ENCODE measurements at regions not wholly inside any gene's neighbourhood (a gene's known extent, or its start where the extent isn't known, plus 50 kb on each side); places are given as distances from the start of the nearest gene placed in this dataset.

DNA sequence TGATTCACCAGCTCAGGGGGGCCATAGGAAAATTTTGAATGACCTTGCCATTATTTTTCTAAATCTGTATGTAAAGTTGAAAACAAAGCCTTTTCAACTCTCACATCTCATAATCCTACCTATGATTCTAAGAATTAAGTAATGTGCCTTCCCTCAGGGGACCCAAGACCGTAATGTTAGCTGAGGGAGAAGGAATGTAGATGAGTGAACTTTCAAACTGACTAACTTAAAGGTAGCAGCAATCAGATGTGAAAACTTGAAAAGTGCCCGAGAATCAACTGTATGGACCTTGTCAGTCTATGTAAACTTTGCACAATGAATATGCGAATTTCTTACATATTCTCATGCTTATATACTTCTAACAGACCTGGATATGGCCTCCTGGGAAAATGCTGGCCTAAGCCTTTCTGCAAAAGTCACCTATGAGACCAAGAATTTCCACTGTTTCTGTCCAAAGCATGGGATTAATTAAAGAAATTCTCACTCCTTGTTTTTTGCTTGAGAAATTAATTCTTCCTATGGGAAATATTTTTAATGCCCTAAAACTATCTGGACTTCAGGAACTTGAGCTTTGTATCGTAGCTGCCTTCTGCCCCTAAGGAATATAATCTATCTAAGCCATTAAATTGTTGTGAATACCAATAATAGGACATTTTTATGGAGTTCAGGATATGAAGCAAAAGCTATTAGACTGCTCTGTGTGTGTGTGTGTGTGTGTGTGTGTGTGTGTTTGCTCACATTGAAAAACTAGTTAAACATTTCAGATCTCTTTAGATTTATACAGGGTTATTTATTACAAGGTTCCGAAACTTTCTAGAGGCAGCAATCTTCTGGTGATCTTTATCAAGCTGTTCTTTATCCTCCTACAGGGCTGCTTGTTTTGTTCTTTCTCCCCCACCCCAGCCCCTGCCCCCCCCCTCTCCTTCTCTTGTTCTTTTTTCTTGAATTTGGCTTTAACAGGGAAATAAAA, 169.1 kb upstream of the CLINT1 start:
- Mint-ChIP-seq H3K4me3 (no peak overlapping the region), H3K27me3 (peaks cover 19% of the 10 kb centered on the region), H3K27ac (no peak overlapping the region), H3K9me3 (no peaks in the 10 kb centered on the region), H3K4me1 (ENCODE audit: low read depth) (no peaks in the 10 kb centered on the region), H3K36me3 (ENCODE audit: low read depth) (no peaks in the 10 kb centered on the region)
- Histone ChIP-seq H3K4me3 (ENCODE audit: low read length) (no peak overlapping the region), H3K36me3 (ENCODE audit: insufficient read depth, low read length) (no peaks in the 10 kb centered on the region), H3K4me1 (ENCODE audit: insufficient read depth, low read length) (no peaks in the 10 kb centered on the region), H3K27me3 (ENCODE audit: control insufficient read depth in 1 of 2, insufficient read depth in 2 of 2, low read length in 2 of 2) (peaks cover 0 to 2% of the 10 kb centered on the region in 2 experiments), H3K27ac (ENCODE audit: low read depth in 1 of 2, low read length in 2 of 2) (no peak overlapping the region), H3K9me3 (ENCODE audit: control insufficient read depth in 1 of 2, insufficient read depth in 1 of 2, low read length in 2 of 2) (no peaks in the 10 kb centered on the region)
- intact Hi-C loops (cut with DNase I, micrococcal nuclease) = no loop called here
- DNase-seq (no peak), ATAC-seq (ENCODE audit: poor library complexity) (no peak)
- POLR2A ChIA-PET = no interaction called here
- TF ChIP-seq CTCF (IDR thresholded peaks at IDR 0.05) = no peak
- CTCF ChIA-PET = no interaction called here

GRCh38 chr5:158026304-158027031, 167.5 kb upstream of the CLINT1 start:
- no peak overlapping the region for H3K27ac Mint-ChIP-seq
- CTCF ChIA-PET = no interaction called here
- no peak for DNase-seq

DNA sequence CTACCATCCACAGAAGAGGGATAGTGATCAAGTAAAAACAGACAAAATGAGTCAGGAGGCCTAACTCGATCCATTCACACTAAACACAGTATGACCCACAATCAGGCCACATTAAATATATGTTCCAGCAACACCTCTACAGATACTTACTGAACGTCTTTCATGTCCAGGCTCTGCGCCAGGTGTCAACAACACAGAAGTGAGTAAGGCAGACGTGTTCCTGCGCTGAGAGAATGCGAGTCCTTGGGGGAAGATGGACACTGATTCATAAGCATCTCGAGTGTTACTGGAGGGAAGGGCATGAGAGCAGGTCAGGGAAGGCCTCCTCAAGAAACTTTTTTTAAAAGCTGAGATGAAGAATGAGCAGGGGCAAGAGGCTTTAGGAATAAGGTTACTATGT, 164.3 kb upstream of the CLINT1 start:
- H3K4me3 Mint-ChIP-seq = no peak overlapping the region
- no peaks in the 10 kb centered on the region for H3K9me3 Mint-ChIP-seq
- Histone ChIP-seq H3K27ac (ENCODE audit: low read depth in 1 of 2, low read length in 2 of 2) (no peak overlapping the region), H3K4me3 (ENCODE audit: low read length) (no peak overlapping the region), H3K36me3 (ENCODE audit: insufficient read depth, low read length) (no peaks in the 10 kb centered on the region), H3K27me3 (ENCODE audit: control insufficient read depth in 1 of 2, insufficient read depth in 2 of 2, low read length in 2 of 2) (peaks cover 0 to 3% of the 10 kb centered on the region in 2 experiments), H3K9me3 (ENCODE audit: control insufficient read depth in 1 of 2, insufficient read depth in 1 of 2, low read length in 2 of 2) (no peaks in the 10 kb centered on the region), H3K4me1 (ENCODE audit: insufficient read depth, low read length) (no peaks in the 10 kb centered on the region)
- no peaks in the 10 kb centered on the region for H3K36me3 Mint-ChIP-seq (ENCODE audit: low read depth)
- ATAC-seq (ENCODE audit: poor library complexity) (no peak), DNase-seq (no peak)
- H3K4me1 Mint-ChIP-seq (ENCODE audit: low read depth) = no peaks in the 10 kb centered on the region
- H3K27ac Mint-ChIP-seq = no peak overlapping the region
- intact Hi-C loops (cut with DNase I, micrococcal nuclease) = no loop called here
- ChIA-PET POLR2A (no interaction called here), CTCF (no interaction called here)
- no peak for TF ChIP-seq CTCF (IDR thresholded peaks at IDR 0.05)
- peaks cover 16% of the 10 kb centered on the region for H3K27me3 Mint-ChIP-seq

More at GRCh38 chr5:158026304-158027031, 167.5 kb upstream of the CLINT1 start:
- no peak overlapping the region for H3K27ac ChIP-seq (ENCODE audit: low read depth in 1 of 2, low read length in 2 of 2)
- POLR2A ChIA-PET = no interaction called here
- no peaks in the 10 kb centered on the region for H3K9me3 ChIP-seq (ENCODE audit: control insufficient read depth in 1 of 2, insufficient read depth in 1 of 2, low read length in 2 of 2)
- peaks cover 15% of the 10 kb centered on the region for H3K27me3 Mint-ChIP-seq
- H3K36me3 Mint-ChIP-seq (ENCODE audit: low read depth) = no peaks in the 10 kb centered on the region
- H3K4me1 ChIP-seq (ENCODE audit: insufficient read depth, low read length) = no peaks in the 10 kb centered on the region
- H3K4me3 Mint-ChIP-seq = no peak overlapping the region
- intact Hi-C loops (cut with DNase I, micrococcal nuclease) = no loop called here
- no peak for TF ChIP-seq CTCF (IDR thresholded peaks at IDR 0.05)
- H3K27me3 ChIP-seq (ENCODE audit: control insufficient read depth in 1 of 2, insufficient read depth in 2 of 2, low read length in 2 of 2) = peaks cover 0 to 5% of the 10 kb centered on the region in 2 experiments
- H3K4me3 ChIP-seq (ENCODE audit: low read length) = no peak overlapping the region
- H3K9me3 Mint-ChIP-seq = no peaks in the 10 kb centered on the region
- no peaks in the 10 kb centered on the region for H3K36me3 ChIP-seq (ENCODE audit: insufficient read depth, low read length)
- ATAC-seq (ENCODE audit: poor library complexity) = no peak
- no peaks in the 10 kb centered on the region for H3K4me1 Mint-ChIP-seq (ENCODE audit: low read depth)

All from CD4-positive, alpha-beta T cell (primary cell).